ENCODE measurements at regions not wholly inside any gene's neighbourhood (a gene's known extent, or its start where the extent isn't known, plus 50 kb on each side); places are given as distances from the start of the nearest gene placed in this dataset.

DNA sequence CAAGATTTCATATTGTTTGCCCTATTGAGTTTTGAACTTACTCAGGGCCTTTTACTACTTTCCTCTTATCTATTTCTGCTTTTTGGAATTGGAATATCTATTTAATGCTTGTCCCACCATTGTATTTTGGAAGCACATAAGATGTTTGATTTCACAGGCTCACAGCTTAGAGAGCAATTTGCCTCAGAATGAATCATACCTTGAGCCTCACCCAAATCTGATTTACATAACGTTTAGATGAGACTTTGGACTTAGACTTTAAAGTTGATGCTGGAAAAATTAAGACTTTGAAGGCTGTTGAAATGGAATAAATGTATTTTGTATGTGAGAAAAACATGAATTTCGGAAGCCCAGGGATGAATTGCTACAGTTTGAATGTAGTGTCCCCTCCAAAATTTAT lies 458.9 kb downstream of the CNTN6 start:
- H3K36me3 ChIP-seq (ENCODE audit: insufficient read depth, low read length) = no peaks in the 10 kb centered on the region
- no peaks in the 10 kb centered on the region for H4K20me1 ChIP-seq (ENCODE audit: insufficient read depth, low read length, poor library complexity, severe bottlenecking)
- H3K4me1 ChIP-seq (ENCODE audit: insufficient read depth, low read length, poor library complexity, severe bottlenecking) = no peaks in the 10 kb centered on the region
- no peaks in the 10 kb centered on the region for H3K9me2 ChIP-seq (replicated peaks; ENCODE audit: low read depth, low read length)
- TF ChIP-seq, protein P1, sequence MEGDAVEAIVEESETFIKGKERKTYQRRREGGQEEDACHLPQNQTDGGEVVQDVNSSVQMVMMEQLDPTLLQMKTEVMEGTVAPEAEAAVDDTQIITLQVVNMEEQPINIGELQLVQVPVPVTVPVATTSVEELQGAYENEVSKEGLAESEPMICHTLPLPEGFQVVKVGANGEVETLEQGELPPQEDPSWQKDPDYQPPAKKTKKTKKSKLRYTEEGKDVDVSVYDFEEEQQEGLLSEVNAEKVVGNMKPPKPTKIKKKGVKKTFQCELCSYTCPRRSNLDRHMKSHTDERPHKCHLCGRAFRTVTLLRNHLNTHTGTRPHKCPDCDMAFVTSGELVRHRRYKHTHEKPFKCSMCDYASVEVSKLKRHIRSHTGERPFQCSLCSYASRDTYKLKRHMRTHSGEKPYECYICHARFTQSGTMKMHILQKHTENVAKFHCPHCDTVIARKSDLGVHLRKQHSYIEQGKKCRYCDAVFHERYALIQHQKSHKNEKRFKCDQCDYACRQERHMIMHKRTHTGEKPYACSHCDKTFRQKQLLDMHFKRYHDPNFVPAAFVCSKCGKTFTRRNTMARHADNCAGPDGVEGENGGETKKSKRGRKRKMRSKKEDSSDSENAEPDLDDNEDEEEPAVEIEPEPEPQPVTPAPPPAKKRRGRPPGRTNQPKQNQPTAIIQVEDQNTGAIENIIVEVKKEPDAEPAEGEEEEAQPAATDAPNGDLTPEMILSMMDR (conservative IDR thresholded peaks at IDR 0.05; ENCODE audit: low read length) = no peak
- no peak for TF ChIP-seq EZH2phosphoT487 (IDR thresholded peaks at IDR 0.05; ENCODE audit: borderline replicate concordance)
- no peak overlapping the region for H3K4me3 ChIP-seq (ENCODE audit: low read length, poor library complexity, severe bottlenecking)
- H3K79me2 ChIP-seq (ENCODE audit: insufficient read depth, low read length) = no peaks in the 10 kb centered on the region
- no peaks in the 10 kb centered on the region for H3F3A ChIP-seq (ENCODE audit: low read depth)
- no peak overlapping the region for H2AFZ ChIP-seq (ENCODE audit: low read length)
- no peak overlapping the region for H3K9ac ChIP-seq (ENCODE audit: low read depth, low read length, poor library complexity, severe bottlenecking)
- H3K9me3 ChIP-seq (ENCODE audit: insufficient read depth, low read depth, low read length) = no peaks in the 10 kb centered on the region; the same call in 1 of the 2 replicates
- H3K27me3 ChIP-seq (ENCODE audit: insufficient read depth, low read length, poor library complexity, severe bottlenecking) = no peaks in the 10 kb centered on the region
- no peak overlapping the region for H3K4me2 ChIP-seq (ENCODE audit: low read depth, low read length, poor library complexity, severe bottlenecking)

DNA sequence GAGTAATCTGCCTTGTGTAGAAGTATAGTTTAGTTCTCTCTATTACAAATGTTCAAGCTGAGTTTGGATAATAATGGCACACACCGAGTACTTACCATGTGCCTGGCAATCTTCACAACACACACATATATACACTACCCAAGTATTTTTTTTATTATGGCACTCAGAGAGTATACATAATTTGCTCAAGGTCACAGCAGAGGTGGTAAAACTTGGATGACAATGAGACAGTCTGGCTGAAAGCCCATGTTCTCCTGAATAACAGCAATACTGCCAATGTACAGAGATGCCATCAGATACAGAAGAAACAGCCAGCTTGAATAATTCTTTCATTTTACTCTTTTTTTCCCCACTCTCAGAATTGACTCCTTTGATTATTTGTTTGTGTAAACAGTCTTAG lies 460.0 kb downstream of the CNTN6 start:
- Histone ChIP-seq H3K9me2 (replicated peaks; ENCODE audit: low read depth, low read length) (no peaks in the 10 kb centered on the region), H3K4me1 (ENCODE audit: insufficient read depth, low read length, poor library complexity, severe bottlenecking) (no peaks in the 10 kb centered on the region), H4K20me1 (ENCODE audit: insufficient read depth, low read length, poor library complexity, severe bottlenecking) (no peaks in the 10 kb centered on the region), H3K36me3 (ENCODE audit: insufficient read depth, low read length) (no peaks in the 10 kb centered on the region), H3K9ac (ENCODE audit: low read depth, low read length, poor library complexity, severe bottlenecking) (no peak overlapping the region), H2AFZ (ENCODE audit: low read length) (no peak overlapping the region), H3K4me2 (ENCODE audit: low read depth, low read length, poor library complexity, severe bottlenecking) (no peak overlapping the region), H3F3A (ENCODE audit: low read depth) (no peaks in the 10 kb centered on the region), H3K9me3 (ENCODE audit: insufficient read depth, low read depth, low read length) (no peaks in the 10 kb centered on the region; the same call in 1 of the 2 replicates), H3K4me3 (ENCODE audit: low read length, poor library complexity, severe bottlenecking) (no peak overlapping the region), H3K27me3 (ENCODE audit: insufficient read depth, low read length, poor library complexity, severe bottlenecking) (no peaks in the 10 kb centered on the region), H3K79me2 (ENCODE audit: insufficient read depth, low read length) (no peaks in the 10 kb centered on the region)
- no peak for TF ChIP-seq EZH2phosphoT487 (IDR thresholded peaks at IDR 0.05; ENCODE audit: borderline replicate concordance)
- TF ChIP-seq, protein P1 (conservative IDR thresholded peaks at IDR 0.05; ENCODE audit: low read length) = no peak

DNA sequence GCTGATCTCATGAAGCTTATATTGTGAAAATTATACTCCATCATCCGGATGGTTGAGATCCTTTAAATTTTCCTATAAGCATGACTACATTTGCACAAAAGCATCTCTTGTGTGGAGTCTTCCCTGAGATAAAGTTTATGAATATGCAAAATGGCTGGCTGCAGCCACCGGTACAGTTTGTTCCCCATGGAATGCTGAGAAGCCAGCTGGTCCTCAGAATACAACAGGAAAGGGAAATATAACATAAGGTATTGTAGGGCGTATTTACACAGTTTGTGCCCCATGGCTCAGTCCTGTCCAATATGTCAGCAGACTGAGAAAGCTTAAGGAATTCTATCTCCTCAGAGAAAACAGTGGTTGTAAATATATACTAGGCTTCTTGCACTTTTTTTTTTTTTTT lies 468.6 kb downstream of the CNTN6 start:
- Histone ChIP-seq H3K4me1 (ENCODE audit: insufficient read depth, low read length, poor library complexity, severe bottlenecking) (no peaks in the 10 kb centered on the region), H3K4me2 (ENCODE audit: low read depth, low read length, poor library complexity, severe bottlenecking) (no peak overlapping the region), H3K9ac (ENCODE audit: low read depth, low read length, poor library complexity, severe bottlenecking) (no peak overlapping the region), H3K36me3 (ENCODE audit: insufficient read depth, low read length) (no peaks in the 10 kb centered on the region), H3K9me2 (replicated peaks; ENCODE audit: low read depth, low read length) (no peaks in the 10 kb centered on the region), H3K4me3 (ENCODE audit: low read length, poor library complexity, severe bottlenecking) (no peak overlapping the region), H3K27me3 (ENCODE audit: insufficient read depth, low read length, poor library complexity, severe bottlenecking) (no peaks in the 10 kb centered on the region), H4K20me1 (ENCODE audit: insufficient read depth, low read length, poor library complexity, severe bottlenecking) (no peaks in the 10 kb centered on the region), H3K79me2 (ENCODE audit: insufficient read depth, low read length) (no peaks in the 10 kb centered on the region), H3K9me3 (ENCODE audit: insufficient read depth, low read depth, low read length) (peaks cover 8% of the 10 kb centered on the region; the same call in 1 of the 2 replicates), H2AFZ (ENCODE audit: low read length) (no peak overlapping the region), H3F3A (ENCODE audit: low read depth) (no peaks in the 10 kb centered on the region)
- no peak for TF ChIP-seq EZH2phosphoT487 (IDR thresholded peaks at IDR 0.05; ENCODE audit: borderline replicate concordance)
- TF ChIP-seq, protein P1 (conservative IDR thresholded peaks at IDR 0.05; ENCODE audit: low read length) = no peak

Data from Loucy (cell line).